ENCODE measurements at regions not wholly inside any gene's neighbourhood (a gene's known extent, or its start where the extent isn't known, plus 50 kb on each side); places are given as distances from the start of the nearest gene placed in this dataset.
"Not testable (repeated sequence)": the region's sequence is repeated elsewhere in the genome, so short reads cannot be mapped to it uniquely, and the experiment has no call there.

- H3K9me3 ChIP-seq (replicated peaks in 1 of 2; ENCODE audit: control insufficient read depth in 1 of 2, insufficient read depth in 1 of 2, low read length in 2 of 2) = peaks cover 5 to 7% of the 10 kb centered on the region in 2 donors
- no peaks in the 10 kb centered on the region for H3K36me3 Mint-ChIP-seq
- intact Hi-C loops (cut with micrococcal nuclease) = no loop called here
- H3K4me3 Mint-ChIP-seq = no peak overlapping the region
- no peaks in the 10 kb centered on the region for H3K79me2 ChIP-seq (ENCODE audit: insufficient read depth, low read length)
- peaks cover 0 to 20% (median 7%) of the 10 kb centered on the region in 7 donors for H3K9me3 Mint-ChIP-seq
- H3K27me3 Mint-ChIP-seq (ENCODE audit: low read depth in 3 of 3) = peaks cover 0 to 1% (median 0%) of the 10 kb centered on the region in 3 donors
- DNase-seq = no peak
- no peaks in the 10 kb centered on the region for H4K20me1 ChIP-seq (ENCODE audit: insufficient read depth, low read length)
- H3K4me3 ChIP-seq (replicated peaks in 1 of 3; ENCODE audit: low read depth in 2 of 3, low read length in 3 of 3) = no peak overlapping the region
- H3K9ac ChIP-seq (ENCODE audit: insufficient read depth, low read length, poor library complexity, severe bottlenecking) = no peak overlapping the region
- H3K4me1 Mint-ChIP-seq = no peaks in the 10 kb centered on the region
- no peak for TF ChIP-seq CTCF (IDR thresholded peaks at IDR 0.05)
- H2AFZ ChIP-seq (ENCODE audit: insufficient read depth, low read depth, low read length, poor library complexity, severe bottlenecking) = no peak overlapping the region
- H3K27ac Mint-ChIP-seq = no peak overlapping the region
- no peak overlapping the region for H3K27ac ChIP-seq (ENCODE audit: low read depth in 1 of 2, low read length in 2 of 2)
- H3K36me3 ChIP-seq (replicated peaks in 1 of 2; ENCODE audit: control insufficient read depth in 1 of 2, insufficient read depth in 2 of 2, low read length in 2 of 2) = no peaks in the 10 kb centered on the region
- 58% methylated on average over 2 of the region's 3 CpGs for WGBS (ENCODE audit: insufficient coverage)
- no peaks in the 10 kb centered on the region for H3K27me3 ChIP-seq (ENCODE audit: control insufficient read depth in 2 of 2, insufficient read depth in 2 of 2, low read length in 2 of 2)
- no peaks in the 10 kb centered on the region for H3K4me1 ChIP-seq (ENCODE audit: control insufficient read depth in 1 of 2, insufficient read depth in 2 of 2, low read length in 2 of 2)
- no peak overlapping the region for H3K4me2 ChIP-seq (replicated peaks; ENCODE audit: extremely low read depth, low read length, poor library complexity, severe bottlenecking)
Observed at GRCh38 chr3:67248726-67249125, 250.6 kb downstream of the KBTBD8 start.

DNA sequence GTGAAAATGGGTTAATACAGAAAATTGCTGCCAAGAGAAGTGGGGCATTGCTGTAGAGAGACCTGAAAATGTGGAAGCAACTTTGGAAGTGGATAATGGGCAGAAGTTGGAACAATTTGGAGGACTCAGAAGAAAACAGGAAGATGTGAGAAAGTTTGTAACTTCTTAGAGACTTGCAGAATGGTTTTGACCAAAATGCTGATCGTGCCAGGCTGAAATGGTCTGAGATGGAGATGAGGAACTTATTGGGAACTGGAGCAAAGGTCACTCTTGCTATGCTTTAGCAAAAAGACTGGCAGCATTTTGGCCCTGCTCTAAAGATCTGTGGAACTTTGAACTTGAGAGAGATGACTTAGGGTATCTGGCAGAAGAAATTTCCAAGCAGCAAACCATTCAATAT lies 254.8 kb downstream of the KBTBD8 start:
- H3K79me2 ChIP-seq (ENCODE audit: insufficient read depth, low read length); H3K4me1 ChIP-seq (ENCODE audit: control insufficient read depth in 1 of 2, insufficient read depth in 2 of 2, low read length in 2 of 2); H3K27ac ChIP-seq (ENCODE audit: low read depth in 1 of 2, low read length in 2 of 2); H3K27ac Mint-ChIP-seq; H3K27me3 ChIP-seq (ENCODE audit: control insufficient read depth in 2 of 2, insufficient read depth in 2 of 2, low read length in 2 of 2); H3K36me3 Mint-ChIP-seq; H3K9ac ChIP-seq (ENCODE audit: insufficient read depth, low read length, poor library complexity, severe bottlenecking); H3K4me2 ChIP-seq (replicated peaks; ENCODE audit: extremely low read depth, low read length, poor library complexity, severe bottlenecking); intact Hi-C loops (cut with micrococcal nuclease); DNase-seq; H2AFZ ChIP-seq (ENCODE audit: insufficient read depth, low read depth, low read length, poor library complexity, severe bottlenecking); H3K9me3 ChIP-seq (replicated peaks in 1 of 2; ENCODE audit: control insufficient read depth in 1 of 2, insufficient read depth in 1 of 2, low read length in 2 of 2); H3K4me3 ChIP-seq (replicated peaks in 1 of 3; ENCODE audit: low read depth in 2 of 3, low read length in 3 of 3); H3K27me3 Mint-ChIP-seq (ENCODE audit: low read depth in 3 of 3); H3K36me3 ChIP-seq (replicated peaks in 1 of 2; ENCODE audit: control insufficient read depth in 1 of 2, insufficient read depth in 2 of 2, low read length in 2 of 2); H3K4me3 Mint-ChIP-seq; H4K20me1 ChIP-seq (ENCODE audit: insufficient read depth, low read length); H3K4me1 Mint-ChIP-seq: not testable (repeated sequence)
- WGBS (ENCODE audit: insufficient coverage) = 83% methylated on average over 1 of the region's 1 CpG
- peaks cover 0 to 19% (median 15%) of the 10 kb centered on the region in 7 donors for H3K9me3 Mint-ChIP-seq

All from CD14-positive monocyte (primary cell).